ENCODE measurements at regions not wholly inside any gene's neighbourhood (a gene's known extent, or its start where the extent isn't known, plus 50 kb on each side); places are given as distances from the start of the nearest gene placed in this dataset.

DNA sequence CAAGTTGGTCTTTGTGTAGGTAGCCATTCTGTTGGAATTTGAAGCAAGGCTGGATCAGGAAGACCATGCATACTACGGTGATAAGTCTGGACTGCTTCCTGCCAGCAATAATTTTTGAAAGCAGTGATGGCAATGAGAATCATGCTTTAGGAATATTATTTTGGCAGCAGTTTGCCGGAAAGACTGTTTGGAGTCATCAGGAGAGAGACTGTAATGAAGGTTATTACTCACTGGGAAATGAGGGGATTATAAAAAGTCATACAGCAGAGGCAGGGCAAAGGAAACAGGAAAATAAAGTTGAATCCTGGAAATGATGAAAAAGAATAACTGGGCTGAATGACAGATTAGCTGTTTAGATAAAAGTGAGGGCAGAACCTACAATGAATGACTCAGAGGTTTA lies 1136.8 kb upstream of the AUTS2 start:
- Histone ChIP-seq H2BK5ac (ENCODE audit: low read depth, low read length) (no peak overlapping the region), H3K79me1 (ENCODE audit: low read depth, low read length) (no peaks in the 10 kb centered on the region; the same call in 1 of the 2 replicates), H3K79me2 (ENCODE audit: control insufficient read depth in 1 of 2, insufficient read depth in 2 of 2, low read length in 2 of 2) (no peaks in the 10 kb centered on the region), H2BK120ac (replicated peaks; ENCODE audit: low read depth, low read length) (no peak overlapping the region), H3K27me3 (replicated peaks in 1 of 4; ENCODE audit: control insufficient read depth in 3 of 4, extremely low read depth in 1 of 4, insufficient read depth in 3 of 4, low read length in 3 of 4) (no peaks in the 10 kb centered on the region), H2AFZ (ENCODE audit: low read length) (no peak overlapping the region; the same call in 1 of the 2 replicates), H3K4me2 (ENCODE audit: insufficient read depth in 1 of 2, low read depth in 2 of 2, low read length in 2 of 2) (no peak overlapping the region), H3K18ac (ENCODE audit: extremely low read depth, low read length) (no peak overlapping the region), H2BK12ac (ENCODE audit: low read depth, low read length) (no peak overlapping the region), H3K4me1 (replicated peaks in 1 of 4; ENCODE audit: control insufficient read depth in 3 of 4, insufficient read depth in 4 of 4, low read length in 3 of 4) (no peaks in the 10 kb centered on the region), H3K27ac (ENCODE audit: low read depth, low read length) (no peak overlapping the region), H4K91ac (replicated peaks; ENCODE audit: insufficient read length, low read length) (no peak overlapping the region), H2AK5ac (ENCODE audit: low read depth, low read length) (no peak overlapping the region), H4K20me1 (replicated peaks in 1 of 2; ENCODE audit: control insufficient read depth in 1 of 2, insufficient read depth in 2 of 2, low read length in 2 of 2) (no peaks in the 10 kb centered on the region), H3K23ac (ENCODE audit: insufficient read length) (no peak overlapping the region), H3K9ac (replicated peaks in 1 of 4; ENCODE audit: extremely low read depth in 1 of 4, low read depth in 3 of 4, low read length in 3 of 4) (no peak overlapping the region), H3K4ac (replicated peaks; ENCODE audit: insufficient read length, low read depth, low read length) (no peak overlapping the region), H3K9me3 (ENCODE audit: insufficient read depth in 2 of 2, low read depth in 1 of 2, low read length in 1 of 2) (no peaks in the 10 kb centered on the region), H3K56ac (replicated peaks; ENCODE audit: insufficient read length, low read depth, low read length) (no peak overlapping the region), H3K23me2 (ENCODE audit: low read depth, low read length) (peaks cover 2% of the 10 kb centered on the region; the same call in 1 of the 2 replicates), H4K5ac (ENCODE audit: insufficient read length, low read depth, low read length) (no peak overlapping the region), H2BK20ac (ENCODE audit: low read length) (no peak overlapping the region), H3K14ac (ENCODE audit: insufficient read length) (no peak overlapping the region), H2BK15ac (ENCODE audit: low read length) (no peak overlapping the region), H3K4me3 (ENCODE audit: extremely low read depth in 1 of 4, insufficient read depth in 2 of 4, low read depth in 3 of 4, low read length in 4 of 4) (no peak overlapping the region), H3K36me3 (ENCODE audit: control insufficient read depth in 2 of 4, insufficient read depth in 4 of 4, low read length in 3 of 4) (no peaks in the 10 kb centered on the region), H4K8ac (ENCODE audit: extremely low read depth, insufficient read depth, low read length) (no peak overlapping the region)
- DNase-seq (ENCODE audit: low read depth in 1 of 2, low spot score in 2 of 2) = no peak
- WGBS, 2 experiments (ENCODE audit: extremely low coverage in 1 of 2, insufficient coverage in 1 of 2, insufficient read length in 1 of 2, insufficient replicate concordance in 2 of 2, low coverage in 1 of 2, low lambda C conversion rate in 2 of 2, missing lambda C conversion rate in 1 of 2) = 42% methylated on average over 2 of the region's 2 CpGs; no CpG with 5 or more reads in 1 of the 2 experiments
- POLR2A ChIA-PET (ENCODE audit: partially characterized antibody) = no interaction called here
- CTCF ChIA-PET (ENCODE audit: partially characterized antibody) = no interaction called here
- FAIRE-seq = no peak
- TF ChIP-seq SIX5 (IDR thresholded peaks at IDR 0.05; ENCODE audit: low read depth, low read length) (no peak), RXRA (IDR thresholded peaks at IDR 0.05; ENCODE audit: insufficient read depth, low read depth, low read length) (no peak), RAD21 (IDR thresholded peaks at IDR 0.05 in 1 of 2, conservative IDR thresholded peaks at IDR 0.05 in 1 of 2; ENCODE audit: low read depth in 2 of 2, low read length in 2 of 2) (no peak), EP300 (IDR thresholded peaks at IDR 0.05; ENCODE audit: borderline replicate concordance in 1 of 2, low read depth in 2 of 2, low read length in 2 of 2) (no peak), MAFK (IDR thresholded peaks at IDR 0.05; ENCODE audit: low read depth, low read length) (no peak), FOSL1 (IDR thresholded peaks at IDR 0.05; ENCODE audit: insufficient read depth, low read depth, low read length) (no peak), SRF (IDR thresholded peaks at IDR 0.05; ENCODE audit: low read depth, low read length) (no peak), HDAC2 (IDR thresholded peaks at IDR 0.05; ENCODE audit: borderline replicate concordance in 1 of 2, low read depth in 2 of 2, low read length in 2 of 2) (no peak), CBX8 (IDR thresholded peaks at IDR 0.05; ENCODE audit: borderline replicate concordance, low read depth, low read length) (no peak), TEAD4 (IDR thresholded peaks at IDR 0.05; ENCODE audit: low read depth, low read length) (no peak), ASH2L (IDR thresholded peaks at IDR 0.05; ENCODE audit: low read length) (no peak), SAP30 (IDR thresholded peaks at IDR 0.05; ENCODE audit: insufficient read depth, insufficient replicate concordance, low read length) (no peak)

Measured in H1 (cell line).